HL-60 (cell line): ENCODE measurements at regions not wholly inside any gene's neighbourhood (a gene's known extent, or its start where the extent isn't known, plus 50 kb on each side); places are given as distances from the start of the nearest gene placed in this dataset.
"Not testable (repeated sequence)": the region's sequence is repeated elsewhere in the genome, so short reads cannot be mapped to it uniquely, and the experiment has no call there.

ENCODE experiments used
- GABPA ChIP-seq: IDR thresholded peaks from 2 replicates; pipeline ENCODE4 v1.6.1; 2012; ENCODE audit warnings: low read depth
- TF ChIP-seq, protein P1 (sequence below): IDR thresholded peaks from one replicate; pipeline ENCODE4 v1.5.1; 2011; ENCODE audit warnings: low read length, control low read depth, inconsistent platforms; ENCODE audit not compliant: insufficient read depth
- TF ChIP-seq, protein P2 (sequence below): IDR thresholded peaks from 2 replicates; pipeline ENCODE4 v1.6.1; 2012; ENCODE audit warnings: low read depth; ENCODE audit not compliant: insufficient replicate concordance

GRCh38 chr16:31982986-31983385 is 109.4 kb downstream of the ZNF267 start:
- TF ChIP-seq, protein P1, sequence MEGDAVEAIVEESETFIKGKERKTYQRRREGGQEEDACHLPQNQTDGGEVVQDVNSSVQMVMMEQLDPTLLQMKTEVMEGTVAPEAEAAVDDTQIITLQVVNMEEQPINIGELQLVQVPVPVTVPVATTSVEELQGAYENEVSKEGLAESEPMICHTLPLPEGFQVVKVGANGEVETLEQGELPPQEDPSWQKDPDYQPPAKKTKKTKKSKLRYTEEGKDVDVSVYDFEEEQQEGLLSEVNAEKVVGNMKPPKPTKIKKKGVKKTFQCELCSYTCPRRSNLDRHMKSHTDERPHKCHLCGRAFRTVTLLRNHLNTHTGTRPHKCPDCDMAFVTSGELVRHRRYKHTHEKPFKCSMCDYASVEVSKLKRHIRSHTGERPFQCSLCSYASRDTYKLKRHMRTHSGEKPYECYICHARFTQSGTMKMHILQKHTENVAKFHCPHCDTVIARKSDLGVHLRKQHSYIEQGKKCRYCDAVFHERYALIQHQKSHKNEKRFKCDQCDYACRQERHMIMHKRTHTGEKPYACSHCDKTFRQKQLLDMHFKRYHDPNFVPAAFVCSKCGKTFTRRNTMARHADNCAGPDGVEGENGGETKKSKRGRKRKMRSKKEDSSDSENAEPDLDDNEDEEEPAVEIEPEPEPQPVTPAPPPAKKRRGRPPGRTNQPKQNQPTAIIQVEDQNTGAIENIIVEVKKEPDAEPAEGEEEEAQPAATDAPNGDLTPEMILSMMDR: not testable (repeated sequence)
- TF ChIP-seq GABPA: not testable (repeated sequence)
- TF ChIP-seq, protein P2, sequence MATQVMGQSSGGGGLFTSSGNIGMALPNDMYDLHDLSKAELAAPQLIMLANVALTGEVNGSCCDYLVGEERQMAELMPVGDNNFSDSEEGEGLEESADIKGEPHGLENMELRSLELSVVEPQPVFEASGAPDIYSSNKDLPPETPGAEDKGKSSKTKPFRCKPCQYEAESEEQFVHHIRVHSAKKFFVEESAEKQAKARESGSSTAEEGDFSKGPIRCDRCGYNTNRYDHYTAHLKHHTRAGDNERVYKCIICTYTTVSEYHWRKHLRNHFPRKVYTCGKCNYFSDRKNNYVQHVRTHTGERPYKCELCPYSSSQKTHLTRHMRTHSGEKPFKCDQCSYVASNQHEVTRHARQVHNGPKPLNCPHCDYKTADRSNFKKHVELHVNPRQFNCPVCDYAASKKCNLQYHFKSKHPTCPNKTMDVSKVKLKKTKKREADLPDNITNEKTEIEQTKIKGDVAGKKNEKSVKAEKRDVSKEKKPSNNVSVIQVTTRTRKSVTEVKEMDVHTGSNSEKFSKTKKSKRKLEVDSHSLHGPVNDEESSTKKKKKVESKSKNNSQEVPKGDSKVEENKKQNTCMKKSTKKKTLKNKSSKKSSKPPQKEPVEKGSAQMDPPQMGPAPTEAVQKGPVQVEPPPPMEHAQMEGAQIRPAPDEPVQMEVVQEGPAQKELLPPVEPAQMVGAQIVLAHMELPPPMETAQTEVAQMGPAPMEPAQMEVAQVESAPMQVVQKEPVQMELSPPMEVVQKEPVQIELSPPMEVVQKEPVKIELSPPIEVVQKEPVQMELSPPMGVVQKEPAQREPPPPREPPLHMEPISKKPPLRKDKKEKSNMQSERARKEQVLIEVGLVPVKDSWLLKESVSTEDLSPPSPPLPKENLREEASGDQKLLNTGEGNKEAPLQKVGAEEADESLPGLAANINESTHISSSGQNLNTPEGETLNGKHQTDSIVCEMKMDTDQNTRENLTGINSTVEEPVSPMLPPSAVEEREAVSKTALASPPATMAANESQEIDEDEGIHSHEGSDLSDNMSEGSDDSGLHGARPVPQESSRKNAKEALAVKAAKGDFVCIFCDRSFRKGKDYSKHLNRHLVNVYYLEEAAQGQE: not testable (repeated sequence)
